Loucy (cell line): ENCODE measurements at regions not wholly inside any gene's neighbourhood (a gene's known extent, or its start where the extent isn't known, plus 50 kb on each side); places are given as distances from the start of the nearest gene placed in this dataset.
"Not testable (repeated sequence)": the region's sequence is repeated elsewhere in the genome, so short reads cannot be mapped to it uniquely, and the experiment has no call there.

Source experiments
- H2AFZ ChIP-seq: fragments of 200-600 bp; sonication (generic); 2 replicates; pipeline ENCODE4 v1.6.0; 2016; ENCODE audit warnings: antibody characterized with exemption, mild to moderate bottlenecking, low read length, moderate library complexity
- H3F3A ChIP-seq: fragments of 200-600 bp; 2 replicates; pipeline ENCODE4 v1.6.0; 2016; ENCODE audit warnings: antibody characterized with exemption, low read depth, mild to moderate bottlenecking
- H3K27me3 ChIP-seq: fragments of 200-600 bp; sonication (generic); 2 replicates; pipeline ENCODE4 v1.6.1; 2014; ENCODE audit warnings: low read length, mild to moderate bottlenecking; ENCODE audit not compliant: insufficient read depth, poor library complexity, severe bottlenecking
- H3K36me3 ChIP-seq: fragments of 200-600 bp; sonication (generic); 2 replicates; pipeline ENCODE4 v1.6.1; 2016; ENCODE audit warnings: low read length; ENCODE audit not compliant: insufficient read depth
- H3K4me1 ChIP-seq: fragments of 200-600 bp; sonication (generic); 2 replicates; pipeline ENCODE4 v1.5.1; 2014; ENCODE audit warnings: low read length, mild to moderate bottlenecking; ENCODE audit not compliant: insufficient read depth, poor library complexity, severe bottlenecking
- H3K4me2 ChIP-seq: fragments of 200-600 bp; sonication (generic); 2 replicates; pipeline ENCODE4 v1.6.0; 2014; ENCODE audit warnings: antibody characterized with exemption, low read length, low read depth, mild to moderate bottlenecking; ENCODE audit not compliant: poor library complexity, severe bottlenecking
- H3K4me3 ChIP-seq: fragments of 200-600 bp; sonication (generic); 2 replicates; pipeline ENCODE4 v1.5.1; 2014; ENCODE audit warnings: low read length, mild to moderate bottlenecking, mixed read lengths; ENCODE audit not compliant: poor library complexity, severe bottlenecking
- H3K79me2 ChIP-seq: fragments of 200-600 bp; sonication (generic); 2 replicates; pipeline ENCODE4 v1.6.1; 2014; ENCODE audit warnings: low read length; ENCODE audit not compliant: insufficient read depth
- H3K9ac ChIP-seq: fragments of 200-600 bp; sonication (generic); 2 replicates; pipeline ENCODE4 v1.6.0; 2014; ENCODE audit warnings: mild to moderate bottlenecking, low read depth, low read length, moderate library complexity; ENCODE audit not compliant: poor library complexity, severe bottlenecking
- H3K9me2 ChIP-seq: fragments of 200-600 bp; sonication (generic); replicated peaks from 2 replicates; pipeline ENCODE4 v1.6.1; 2016; ENCODE audit warnings: low read depth, low read length, mixed read lengths
- H3K9me3 ChIP-seq: fragments of 200-600 bp; sonication (generic); 2 replicates; pipeline ENCODE4 v1.6.1; 2014; ENCODE audit warnings: mild to moderate bottlenecking, antibody characterized with exemption, low read length, low read depth; ENCODE audit not compliant: insufficient read depth
- H4K20me1 ChIP-seq: fragments of 200-600 bp; sonication (generic); 2 replicates; pipeline ENCODE4 v1.6.0; 2014; ENCODE audit warnings: antibody characterized with exemption, low read length, mild to moderate bottlenecking; ENCODE audit not compliant: insufficient read depth, poor library complexity, severe bottlenecking
- CTCF ChIP-seq: fragments of 200-600 bp; sonication (generic); conservative IDR thresholded peaks from 2 replicates; pipeline ENCODE4 v1.5.1; 2014; ENCODE audit warnings: mild to moderate bottlenecking, antibody characterized with exemption, low read length
- EZH2phosphoT487 ChIP-seq: fragments of 200-600 bp; IDR thresholded peaks from 2 replicates; pipeline ENCODE4 v1.6.1; 2018; ENCODE audit warnings: antibody characterized with exemption, mild to moderate bottlenecking, moderate library complexity, borderline replicate concordance

GRCh38 chr4:127400731-127401346 is 231.9 kb upstream of the INTU start:
- H4K20me1 ChIP-seq: no peaks in the 10 kb centered on the region
- H3F3A ChIP-seq: no peaks in the 10 kb centered on the region
- H3K9me3 ChIP-seq: no peaks in the 10 kb centered on the region
- H3K36me3 ChIP-seq: no peaks in the 10 kb centered on the region
- no peaks in the 10 kb centered on the region for H3K4me1 ChIP-seq
- no peaks in the 10 kb centered on the region for H3K9me2 ChIP-seq
- TF ChIP-seq CTCF: peak; percentile 88
- TF ChIP-seq EZH2phosphoT487: no peak
- H3K4me2 ChIP-seq: no peak overlapping the region
- no peaks in the 10 kb centered on the region for H3K27me3 ChIP-seq
- H2AFZ ChIP-seq: no peak overlapping the region
- H3K79me2 ChIP-seq: no peaks in the 10 kb centered on the region
- H3K4me3 ChIP-seq: no peak overlapping the region
- H3K9ac ChIP-seq: no peak overlapping the region

GRCh38 chr4:127403471-127404084 is 229.2 kb upstream of the INTU start:
- Histone ChIP-seq H3K9me3 (no peaks in the 10 kb centered on the region), H3K4me1 (no peaks in the 10 kb centered on the region)
- TF ChIP-seq EZH2phosphoT487: no peak
- no peak for TF ChIP-seq CTCF

GRCh38 chr4:127406187-127406586 is 226.6 kb upstream of the INTU start:
- H3K9me2 ChIP-seq: no peaks in the 10 kb centered on the region
- no peaks in the 10 kb centered on the region for H3F3A ChIP-seq
- H3K9ac ChIP-seq: no peak overlapping the region
- H3K36me3 ChIP-seq: no peaks in the 10 kb centered on the region
- no peaks in the 10 kb centered on the region for H3K9me3 ChIP-seq
- H4K20me1 ChIP-seq: no peaks in the 10 kb centered on the region
- no peaks in the 10 kb centered on the region for H3K79me2 ChIP-seq
- TF ChIP-seq EZH2phosphoT487 (no peak), CTCF (no peak)
- no peak overlapping the region for H3K4me3 ChIP-seq
- no peak overlapping the region for H3K4me2 ChIP-seq
- H3K4me1 ChIP-seq: no peaks in the 10 kb centered on the region
- no peaks in the 10 kb centered on the region for H3K27me3 ChIP-seq
- no peak overlapping the region for H2AFZ ChIP-seq

More at GRCh38 chr4:127403471-127404084, 229.2 kb upstream of the INTU start:
- Histone ChIP-seq H3K4me2 (no peak overlapping the region), H3K79me2 (no peaks in the 10 kb centered on the region), H3K9me2 (no peaks in the 10 kb centered on the region), H3F3A (no peaks in the 10 kb centered on the region), H4K20me1 (no peaks in the 10 kb centered on the region), H3K36me3 (no peaks in the 10 kb centered on the region), H3K9ac (no peak overlapping the region), H3K4me3 (no peak overlapping the region), H2AFZ (no peak overlapping the region), H3K27me3 (no peaks in the 10 kb centered on the region)

- H3K36me3 ChIP-seq, H4K20me1 ChIP-seq, H3K9me3 ChIP-seq, H3K4me1 ChIP-seq, H3K4me3 ChIP-seq, H3K79me2 ChIP-seq, H3K9me2 ChIP-seq, H3K27me3 ChIP-seq, H3F3A ChIP-seq, H3K9ac ChIP-seq, H3K4me2 ChIP-seq, H2AFZ ChIP-seq: not testable (repeated sequence)
Measured at GRCh38 chr4:127407572-127407971, 225.2 kb upstream of the INTU start.
